NB4 (cell line): ENCODE measurements at regions not wholly inside any gene's neighbourhood (a gene's known extent, or its start where the extent isn't known, plus 50 kb on each side); places are given as distances from the start of the nearest gene placed in this dataset.

Experiments used
- DNase-seq: peaks from one replicate; pipeline ENCODE4 v3.0.0; 2010; ENCODE audit warnings: low read depth
- H3K4me3 ChIP-seq: one replicate; pipeline ENCODE4 v1.5.1; 2011; ENCODE audit warnings: mild to moderate bottlenecking, low read depth, low read length, moderate library complexity
- CTCF ChIP-seq: IDR thresholded peaks from one replicate; pipeline ENCODE4 v1.5.1; 2012; ENCODE audit warnings: low read depth, low read length
- MAX ChIP-seq: IDR thresholded peaks from 2 replicates; pipeline ENCODE4 v1.6.1; 2011; ENCODE audit warnings: low read depth, low read length
- MYC ChIP-seq: IDR thresholded peaks from 2 replicates; pipeline ENCODE4 v1.6.1; 2011; ENCODE audit warnings: low read depth, low read length
- POLR2A ChIP-seq: IDR thresholded peaks from 2 replicates; pipeline ENCODE4 v1.6.1; 2011; ENCODE audit warnings: mild to moderate bottlenecking; ENCODE audit not compliant: insufficient read length; ENCODE audit errors: extremely low read depth

- no peak for DNase-seq
- TF ChIP-seq MAX (no peak), CTCF (no peak), POLR2A (no peak), MYC (no peak)
- H3K4me3 ChIP-seq, result no peak overlapping the region
Observed at GRCh38 chr16:80120899-80121521, 419.8 kb upstream of the DYNLRB2 start.

GRCh38 chr16:80117556-80118130 is 423.1 kb upstream of the DYNLRB2 start:
- TF ChIP-seq MAX (no peak), CTCF (no peak), MYC (no peak), POLR2A (no peak)
- no peak overlapping the region for H3K4me3 ChIP-seq
- no peak for DNase-seq

- no peak overlapping the region for H3K4me3 ChIP-seq
- no peak for DNase-seq
- TF ChIP-seq CTCF (no peak), POLR2A (no peak), MAX (no peak), MYC (no peak)
Observed at GRCh38 chr16:80116711-80117110, 424.1 kb upstream of the DYNLRB2 start.

GRCh38 chr16:80114699-80115098 is 426.1 kb upstream of the DYNLRB2 start:
- H3K4me3 ChIP-seq, result no peak overlapping the region
- no peak for TF ChIP-seq CTCF
- TF ChIP-seq MAX, result no peak
- TF ChIP-seq MYC, result no peak
- no peak for TF ChIP-seq POLR2A
- no peak for DNase-seq

- no peak for DNase-seq
- TF ChIP-seq MAX (no peak), MYC (no peak), CTCF (no peak)
- no peak overlapping the region for H3K4me3 ChIP-seq
Observed at GRCh38 chr16:80113873-80114574, 426.8 kb upstream of the DYNLRB2 start.
